H1 (cell line): ENCODE measurements at regions not wholly inside any gene's neighbourhood (a gene's known extent, or its start where the extent isn't known, plus 50 kb on each side); places are given as distances from the start of the nearest gene placed in this dataset.

Experiments
- CTCF ChIA-PET: fragments of 300-600 bp; sonication (Branson Sonifier 250); formaldehyde crosslinking; loops from one replicate; lab custom pipeline; 2021; ENCODE audit not compliant: partially characterized antibody; lab: Charles Lee
- POLR2A ChIA-PET: fragments of 300-600 bp; sonication (Branson Sonifier 250); formaldehyde crosslinking; loops from one replicate; lab custom pipeline; 2021; ENCODE audit warnings: inconsistent platforms; ENCODE audit not compliant: partially characterized antibody; lab: Charles Lee
- DNase-seq, 2 experiments: peaks; one replicate each; pipeline versions ENCODE4 v3.0.0 to v3.0.0-alpha.2; 2010 to 2022; ENCODE audit warnings: low spot score in 2 of 2, low read depth in 1 of 2, mixed read lengths in 1 of 2
- FAIRE-seq: peaks from 2 replicates; lab custom pipeline; 2011; peaks lifted over from hg19 to GRCh38; lab: Jason Lieb, UNC
- H2AFZ ChIP-seq: 2 replicates; pipeline ENCODE4 v1.8.1; 2012; ENCODE audit warnings: low read length, inconsistent platforms
- H2AK5ac ChIP-seq: 2 replicates; pipeline ENCODE4 v1.6.1; 2013; ENCODE audit warnings: low read depth, low read length
- H2BK120ac ChIP-seq: replicated peaks from 2 replicates; pipeline ENCODE3; 2013; ENCODE audit warnings: low read depth, low read length, inconsistent platforms
- H2BK12ac ChIP-seq: 2 replicates; pipeline ENCODE4 v1.6.1; 2013; ENCODE audit warnings: low read depth, low read length
- H2BK15ac ChIP-seq: 2 replicates; pipeline ENCODE4 v1.6.1; 2013; ENCODE audit warnings: low read length
- H2BK20ac ChIP-seq: 2 replicates; pipeline ENCODE4 v1.6.1; 2013; ENCODE audit warnings: low read length
- H2BK5ac ChIP-seq: 2 replicates; pipeline ENCODE4 v1.6.1; 2013; ENCODE audit warnings: low read depth, low read length
- H3K14ac ChIP-seq: 2 replicates; pipeline ENCODE4 v1.6.1; 2013; ENCODE audit warnings: inconsistent platforms; ENCODE audit not compliant: insufficient read length
- H3K18ac ChIP-seq: 2 replicates; pipeline ENCODE4 v1.6.1; 2013; ENCODE audit warnings: low read length; ENCODE audit errors: extremely low read depth
- H3K23ac ChIP-seq: 2 replicates; pipeline ENCODE4 v1.6.1; 2013; ENCODE audit warnings: inconsistent platforms; ENCODE audit not compliant: insufficient read length
- H3K23me2 ChIP-seq: 2 replicates; pipeline ENCODE4 v1.6.1; 2013; ENCODE audit warnings: low read depth, low read length
- H3K27ac ChIP-seq: 2 replicates; pipeline ENCODE4 v1.6.1; 2011; ENCODE audit warnings: low read depth, low read length, inconsistent platforms
- H3K27me3 ChIP-seq, 4 experiments: replicated peaks in 1 of 4; 1 replicate in 1 of 4; 2 replicates in 3 of 4; pipeline versions ENCODE4 v1.6.1 to v1.8.1; 2011 to 2013; ENCODE audit warnings: low read length in 3 of 4, mild to moderate bottlenecking in 3 of 4, inconsistent platforms in 2 of 4, mixed read lengths in 2 of 4, moderate library complexity in 1 of 4; ENCODE audit not compliant: control insufficient read depth in 3 of 4, insufficient read depth in 3 of 4; ENCODE audit errors: extremely low read depth in 1 of 4
- H3K36me3 ChIP-seq, 4 experiments: 2 replicates each; pipeline versions ENCODE4 v1.6.1 to v1.8.1; 2011 to 2013; ENCODE audit warnings: mild to moderate bottlenecking in 4 of 4, low read length in 3 of 4, moderate library complexity in 2 of 4, control low read depth in 1 of 4, inconsistent platforms in 1 of 4; ENCODE audit not compliant: insufficient read depth in 4 of 4, control insufficient read depth in 2 of 4
- H3K4ac ChIP-seq: replicated peaks from 2 replicates; pipeline ENCODE3; 2013; ENCODE audit warnings: low read length, low read depth, mixed read lengths, inconsistent platforms; ENCODE audit not compliant: insufficient read length
- H3K4me1 ChIP-seq, 4 experiments: replicated peaks in 1 of 4; 1 replicate in 1 of 4; 2 replicates in 3 of 4; pipeline versions ENCODE4 v1.6.1 to v1.8.1; 2011 to 2013; ENCODE audit warnings: low read length in 3 of 4, inconsistent platforms in 2 of 4, mixed read lengths in 1 of 4; ENCODE audit not compliant: insufficient read depth in 4 of 4, control insufficient read depth in 3 of 4
- H3K4me2 ChIP-seq, 2 experiments: 2 replicates each; pipeline versions ENCODE4 v1.6.1 to v1.8.1; 2011 to 2013; ENCODE audit warnings: low read depth in 2 of 2, low read length in 2 of 2, control low read depth in 1 of 2, inconsistent platforms in 1 of 2, mild to moderate bottlenecking in 1 of 2; ENCODE audit not compliant: insufficient read depth in 1 of 2
- H3K4me3 ChIP-seq, 4 experiments: fragments of 200-600, 300-600 bp in 1 of 4; sonication (generic), shearing (Covaris generic), sonication (Bioruptor Twin) in 1 of 4; 2 replicates each; pipeline versions ENCODE4 v1.5.1 to v1.8.1; 2011 to 2016; ENCODE audit warnings: low read length in 4 of 4, low read depth in 3 of 4, control low read depth in 2 of 4, inconsistent platforms in 2 of 4, mild to moderate bottlenecking in 2 of 4, mixed read lengths in 1 of 4, moderate library complexity in 1 of 4; ENCODE audit not compliant: insufficient read depth in 2 of 4; ENCODE audit errors: extremely low read depth in 1 of 4
- H3K56ac ChIP-seq: replicated peaks from 2 replicates; pipeline ENCODE3; 2013; ENCODE audit warnings: low read depth, mild to moderate bottlenecking, mixed read lengths, low read length, inconsistent platforms; ENCODE audit not compliant: insufficient read length
- H3K79me1 ChIP-seq: 2 replicates; pipeline ENCODE4 v1.6.1; 2013; ENCODE audit warnings: low read depth, low read length, control low read depth
- H3K79me2 ChIP-seq, 2 experiments: 2 replicates each; pipeline versions ENCODE4 v1.6.1 to v1.8.1; 2012 to 2013; ENCODE audit warnings: low read length in 2 of 2, mild to moderate bottlenecking in 2 of 2, inconsistent platforms in 1 of 2; ENCODE audit not compliant: insufficient read depth in 2 of 2, control insufficient read depth in 1 of 2
- H3K9ac ChIP-seq, 4 experiments: replicated peaks in 1 of 4; 1 replicate in 1 of 4; 2 replicates in 3 of 4; pipeline versions ENCODE4 v1.6.1 to v1.8.1; 2011 to 2013; ENCODE audit warnings: low read depth in 3 of 4, low read length in 3 of 4, control low read depth in 2 of 4, mild to moderate bottlenecking in 2 of 4, moderate library complexity in 2 of 4, inconsistent platforms in 1 of 4; ENCODE audit errors: extremely low read depth in 1 of 4
- H3K9me3 ChIP-seq, 2 experiments: 2 replicates each; pipeline versions ENCODE4 v1.6.1 to v1.8.1; 2012 to 2013; ENCODE audit warnings: mild to moderate bottlenecking in 2 of 2, moderate library complexity in 2 of 2, control low read depth in 1 of 2, inconsistent platforms in 1 of 2, low read depth in 1 of 2, low read length in 1 of 2, mixed read lengths in 1 of 2; ENCODE audit not compliant: insufficient read depth in 2 of 2
- H4K20me1 ChIP-seq, 2 experiments: replicated peaks in 1 of 2; 2 replicates each; pipeline versions ENCODE3 to v1.8.1; 2011 to 2013; ENCODE audit warnings: inconsistent platforms in 2 of 2, low read length in 2 of 2, mild to moderate bottlenecking in 1 of 2; ENCODE audit not compliant: insufficient read depth in 2 of 2, control insufficient read depth in 1 of 2
- H4K5ac ChIP-seq: 2 replicates; pipeline ENCODE4 v1.6.1; 2013; ENCODE audit warnings: low read length, low read depth, mixed read lengths, inconsistent platforms; ENCODE audit not compliant: insufficient read length
- H4K8ac ChIP-seq: 2 replicates; pipeline ENCODE4 v1.8.0; 2013; ENCODE audit warnings: mild to moderate bottlenecking, moderate library complexity, low read length, inconsistent platforms; ENCODE audit not compliant: insufficient read depth; ENCODE audit errors: extremely low read depth
- H4K91ac ChIP-seq: replicated peaks from 2 replicates; pipeline ENCODE3; 2013; ENCODE audit warnings: low read length, mixed read lengths, inconsistent platforms; ENCODE audit not compliant: insufficient read length
- CREB1 ChIP-seq: IDR thresholded peaks from 2 replicates; pipeline ENCODE4 v1.6.1; 2012; ENCODE audit warnings: inconsistent platforms
- KDM1A ChIP-seq: fragments of 200-600, 300-600 bp; sonication (generic); IDR thresholded peaks from 2 replicates; pipeline ENCODE4 v1.7.1; 2016; ENCODE audit warnings: mild to moderate bottlenecking, low read length, borderline replicate concordance
- NANOG ChIP-seq: IDR thresholded peaks from 2 replicates; pipeline ENCODE4 v1.6.1; 2011; ENCODE audit warnings: low read length, low read depth, mild to moderate bottlenecking, inconsistent platforms; ENCODE audit not compliant: insufficient read depth, poor library complexity, severe bottlenecking
- WGBS, 2 experiments: shearing (Covaris generic) in 1 of 2; methylation state at CpG; one replicate each; pipeline versions ENCODE4 v1.1.6 to v1.1.7; 2013 to 2015; ENCODE audit warnings: low lambda C conversion rate in 2 of 2, mixed read lengths in 2 of 2, inconsistent platforms in 1 of 2, low coverage in 1 of 2, missing lambda C conversion rate in 1 of 2; ENCODE audit not compliant: insufficient replicate concordance in 2 of 2, insufficient coverage in 1 of 2, insufficient read length in 1 of 2; ENCODE audit errors: extremely low coverage in 1 of 2, missing lambda C conversion rate in 1 of 2; 5-methylcytosine and 5-hydroxymethylcytosine counted together

GRCh38 chr2:7190587-7191324 is 273.5 kb downstream of the RNF144A start:
- DNase-seq (no peak), FAIRE-seq (no peak)
- ChIA-PET CTCF (interaction anchor here (0.7 to 2.2 kb wide), 3 partner anchors 13 to 94 kb away, joined by 3 to 7 read pairs (median 5); no protein-coding TSS in a partner anchor), POLR2A (no interaction called here)
- Histone ChIP-seq H4K20me1 (no peaks in the 10 kb centered on the region), H3K14ac (no peak overlapping the region), H3K4me1 (peaks cover 0 to 5% (median 0%) of the 10 kb centered on the region in 4 experiments; a peak in 5 of 7 replicates), H3K18ac (no peak overlapping the region), H4K8ac (no peak overlapping the region), H3K79me1 (no peaks in the 10 kb centered on the region), H2BK20ac (no peak overlapping the region), H2BK5ac (no peak overlapping the region), H3K79me2 (no peaks in the 10 kb centered on the region), H3K4me3 (no peak overlapping the region), H3K4me2 (0 out of 4 replicates have a peak overlapping the region, but pooled peaks of 1 of the 2 experiments have one; percentile 12), H2AK5ac (no peak overlapping the region), H3K56ac (no peak overlapping the region), H3K23ac (no peak overlapping the region)
- peak; percentile 24 for TF ChIP-seq NANOG
- TF ChIP-seq KDM1A, result no peak
- 0 out of 2 replicates have a peak, but pooled peaks have one; percentile 13 for TF ChIP-seq CREB1
- TF ChIP-seq, all 59 proteins: peak for 2
- H2BK12ac ChIP-seq, result no peak overlapping the region
- H4K91ac ChIP-seq, result no peak overlapping the region
- H3K9me3 ChIP-seq, result no peaks in the 10 kb centered on the region
- H3K36me3 ChIP-seq, result no peaks in the 10 kb centered on the region
- 54% methylated on average over 5 of the region's 5 CpGs; no CpG with 5 or more reads in 1 of the 2 experiments for WGBS, 2 experiments
- H4K5ac ChIP-seq, result no peak overlapping the region
- H3K4ac ChIP-seq, result no peak overlapping the region
- H2BK15ac ChIP-seq, result no peak overlapping the region
- no peak overlapping the region for H3K9ac ChIP-seq
- H3K23me2 ChIP-seq, result no peaks in the 10 kb centered on the region
- H3K27me3 ChIP-seq, result peaks cover 0 to 5% (median 0%) of the 10 kb centered on the region in 4 experiments; a peak in 1 of 7 replicates
- no peak overlapping the region for H2AFZ ChIP-seq
- H3K27ac ChIP-seq, result no peak overlapping the region
- H2BK120ac ChIP-seq, result no peak overlapping the region
